GM12872 (cell line): ENCODE measurements at regions not wholly inside any gene's neighbourhood (a gene's known extent, or its start where the extent isn't known, plus 50 kb on each side); places are given as distances from the start of the nearest gene placed in this dataset.

Source experiments
- CTCF ChIP-seq: IDR thresholded peaks from 3 replicates; pipeline ENCODE4 v1.5.1; 2011; ENCODE audit warnings: low read depth, mild to moderate bottlenecking, low read length, moderate library complexity; ENCODE audit not compliant: insufficient read depth

- no peak for TF ChIP-seq CTCF
Measured at GRCh38 chr5:167226386-167226785, 1065.1 kb upstream of the WWC1 start.

DNA sequence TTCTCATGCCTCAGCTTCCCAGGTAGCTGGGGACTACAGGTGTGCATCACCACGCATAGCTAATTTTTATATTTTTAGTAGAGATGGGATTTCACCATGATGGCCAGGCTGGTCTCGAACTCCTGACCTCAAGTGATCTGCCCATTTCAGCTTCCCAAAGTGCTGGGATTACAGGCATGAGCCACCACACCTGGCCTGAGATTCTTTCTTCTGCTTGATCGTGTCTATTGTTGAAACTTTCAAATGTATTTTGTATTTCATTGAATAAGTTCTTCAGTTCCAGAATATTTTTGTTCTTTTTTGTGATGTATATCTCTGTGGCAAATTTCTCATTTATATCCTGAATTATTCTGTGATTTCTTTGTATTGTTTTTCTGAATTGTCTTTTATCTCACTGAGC is 1063.3 kb upstream of the WWC1 start:
- TF ChIP-seq CTCF = no peak

- no peak for TF ChIP-seq CTCF
Measured at GRCh38 chr5:167229751-167230150, 1061.7 kb upstream of the WWC1 start.

GRCh38 chr5:167230414-167230813 is 1061.0 kb upstream of the WWC1 start:
- TF ChIP-seq CTCF = no peak

GRCh38 chr5:167232675-167233311 is 1058.7 kb upstream of the WWC1 start:
- TF ChIP-seq CTCF = no peak

DNA sequence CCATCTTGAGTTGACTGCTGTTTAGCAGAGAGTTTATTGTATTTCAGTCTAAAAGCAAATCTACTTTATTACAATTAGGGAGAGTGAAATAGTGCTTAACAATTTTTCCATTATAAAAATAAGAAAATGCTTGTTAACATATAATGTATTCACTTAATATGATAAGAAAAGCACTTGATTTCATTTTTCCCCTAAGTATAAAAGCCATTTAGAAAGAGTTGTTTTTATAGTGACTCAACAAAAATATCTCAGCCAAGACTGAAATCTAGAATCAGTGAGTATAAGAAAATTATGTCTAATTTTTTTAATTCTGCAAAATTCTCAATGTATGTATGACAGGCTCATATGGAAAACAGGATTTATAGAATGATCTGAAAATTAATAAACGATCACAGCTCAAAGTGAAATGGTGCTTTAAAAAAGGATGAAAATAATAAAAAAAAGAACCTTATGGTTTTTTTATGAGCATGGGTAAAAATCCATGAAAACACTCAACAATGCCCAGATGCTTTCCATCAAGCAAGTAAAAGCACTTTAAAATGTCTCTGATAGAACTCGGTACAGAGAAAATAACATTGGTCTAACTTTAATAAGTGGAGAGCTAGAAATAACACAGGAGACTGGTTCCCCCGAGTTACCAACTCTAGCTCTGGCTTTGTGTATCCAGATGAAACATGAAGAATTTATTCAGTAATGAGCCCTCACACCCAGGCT is 1057.8 kb upstream of the WWC1 start:
- no peak for TF ChIP-seq CTCF

- no peak for TF ChIP-seq CTCF
Measured at GRCh38 chr5:167241436-167242067, 1049.9 kb upstream of the WWC1 start.
